ENCODE measurements at regions not wholly inside any gene's neighbourhood (a gene's known extent, or its start where the extent isn't known, plus 50 kb on each side); places are given as distances from the start of the nearest gene placed in this dataset.
A peak's percentile ranks its signal among the peaks of the same experiment; 100 is the strongest.

DNA sequence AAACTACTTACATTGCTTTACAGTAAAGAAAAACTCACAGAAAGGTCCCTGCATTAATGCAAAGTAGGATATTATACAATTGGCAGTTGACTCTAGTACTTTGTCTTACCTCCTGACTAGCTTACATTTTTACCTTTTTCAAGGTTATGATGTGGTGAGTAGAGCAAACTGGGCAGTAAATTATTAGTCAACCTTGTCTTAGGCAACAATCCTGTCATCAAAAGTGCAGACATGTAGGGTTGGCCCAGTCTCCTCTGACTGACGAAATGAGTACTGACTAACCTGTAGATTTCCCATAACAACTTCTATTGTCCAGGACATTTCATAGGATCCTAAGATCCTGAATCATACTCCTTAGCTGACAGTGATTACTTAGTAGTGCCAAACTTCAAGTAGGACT lies 142.0 kb upstream of the NUDT6 start:
- no peaks in the 10 kb centered on the region for H3K9me3 ChIP-seq
- peaks cover 20% of the 10 kb centered on the region for H3K4me1 ChIP-seq
- peak; percentile 11 to 68 for DNase-seq (ENCODE audit: low read depth in 1 of 2, low spot score in 1 of 2)
- peak; percentile 86 to 100 for ATAC-seq
- ChIA-PET CTCF (no interaction called here), POLR2A (no interaction called here)
- no peak for FAIRE-seq
- WGBS (ENCODE audit: missing lambda C conversion rate): 21% methylated on average over 1 of the region's 1 CpG
- no peak overlapping the region for H3K4me3 ChIP-seq
- no peak for TF ChIP-seq EHF (CRISPR knock-in tag; IDR thresholded peaks at IDR 0.05)
- no peak for TF ChIP-seq RFX5 (IDR thresholded peaks at IDR 0.05)
- peak; percentile 57 to 65; a peak in 2 of 4 replicates for TF ChIP-seq CEBPB (IDR thresholded peaks at IDR 0.05)
- TF ChIP-seq JUNB (IDR thresholded peaks at IDR 0.05): peak; percentile 62; the same call in 1 of the 2 replicates
- no peak for TF ChIP-seq POLR2AphosphoS2 (conservative IDR thresholded peaks at IDR 0.05; ENCODE audit: low read length)
- no peak for TF ChIP-seq ZFP36 (IDR thresholded peaks at IDR 0.05; ENCODE audit: borderline replicate concordance, partially characterized antibody)
- no peak for TF ChIP-seq FOSB (CRISPR knock-in tag; IDR thresholded peaks at IDR 0.05)
- no peak for TF ChIP-seq HOXA7 (CRISPR knock-in tag; IDR thresholded peaks at IDR 0.05)
- TF ChIP-seq, protein P1, sequence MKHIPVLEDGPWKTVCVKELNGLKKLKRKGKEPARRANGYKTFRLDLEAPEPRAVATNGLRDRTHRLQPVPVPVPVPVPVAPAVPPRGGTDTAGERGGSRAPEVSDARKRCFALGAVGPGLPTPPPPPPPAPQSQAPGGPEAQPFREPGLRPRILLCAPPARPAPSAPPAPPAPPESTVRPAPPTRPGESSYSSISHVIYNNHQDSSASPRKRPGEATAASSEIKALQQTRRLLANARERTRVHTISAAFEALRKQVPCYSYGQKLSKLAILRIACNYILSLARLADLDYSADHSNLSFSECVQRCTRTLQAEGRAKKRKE (CRISPR knock-in tag; IDR thresholded peaks at IDR 0.05; ENCODE audit: low read depth): no peak
- TF ChIP-seq NPAS2 (CRISPR knock-in tag; IDR thresholded peaks at IDR 0.05; ENCODE audit: borderline replicate concordance): no peak
- 0 out of 2 replicates have a peak, but pooled peaks have one; percentile 17 for TF ChIP-seq FOSL2 (IDR thresholded peaks at IDR 0.05)
- TF ChIP-seq FOSL2 (CRISPR knock-in tag; IDR thresholded peaks at IDR 0.05): peak; percentile 54
- TF ChIP-seq RNF2 (IDR thresholded peaks at IDR 0.05; ENCODE audit: borderline replicate concordance, low read depth): no peak
- TF ChIP-seq, protein P2, sequence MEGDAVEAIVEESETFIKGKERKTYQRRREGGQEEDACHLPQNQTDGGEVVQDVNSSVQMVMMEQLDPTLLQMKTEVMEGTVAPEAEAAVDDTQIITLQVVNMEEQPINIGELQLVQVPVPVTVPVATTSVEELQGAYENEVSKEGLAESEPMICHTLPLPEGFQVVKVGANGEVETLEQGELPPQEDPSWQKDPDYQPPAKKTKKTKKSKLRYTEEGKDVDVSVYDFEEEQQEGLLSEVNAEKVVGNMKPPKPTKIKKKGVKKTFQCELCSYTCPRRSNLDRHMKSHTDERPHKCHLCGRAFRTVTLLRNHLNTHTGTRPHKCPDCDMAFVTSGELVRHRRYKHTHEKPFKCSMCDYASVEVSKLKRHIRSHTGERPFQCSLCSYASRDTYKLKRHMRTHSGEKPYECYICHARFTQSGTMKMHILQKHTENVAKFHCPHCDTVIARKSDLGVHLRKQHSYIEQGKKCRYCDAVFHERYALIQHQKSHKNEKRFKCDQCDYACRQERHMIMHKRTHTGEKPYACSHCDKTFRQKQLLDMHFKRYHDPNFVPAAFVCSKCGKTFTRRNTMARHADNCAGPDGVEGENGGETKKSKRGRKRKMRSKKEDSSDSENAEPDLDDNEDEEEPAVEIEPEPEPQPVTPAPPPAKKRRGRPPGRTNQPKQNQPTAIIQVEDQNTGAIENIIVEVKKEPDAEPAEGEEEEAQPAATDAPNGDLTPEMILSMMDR (IDR thresholded peaks at IDR 0.05): no peak
- TF ChIP-seq EP300 (IDR thresholded peaks at IDR 0.05): peak; percentile 10 to 50; a peak in 1 of 5 replicates
- TF ChIP-seq, protein P3, sequence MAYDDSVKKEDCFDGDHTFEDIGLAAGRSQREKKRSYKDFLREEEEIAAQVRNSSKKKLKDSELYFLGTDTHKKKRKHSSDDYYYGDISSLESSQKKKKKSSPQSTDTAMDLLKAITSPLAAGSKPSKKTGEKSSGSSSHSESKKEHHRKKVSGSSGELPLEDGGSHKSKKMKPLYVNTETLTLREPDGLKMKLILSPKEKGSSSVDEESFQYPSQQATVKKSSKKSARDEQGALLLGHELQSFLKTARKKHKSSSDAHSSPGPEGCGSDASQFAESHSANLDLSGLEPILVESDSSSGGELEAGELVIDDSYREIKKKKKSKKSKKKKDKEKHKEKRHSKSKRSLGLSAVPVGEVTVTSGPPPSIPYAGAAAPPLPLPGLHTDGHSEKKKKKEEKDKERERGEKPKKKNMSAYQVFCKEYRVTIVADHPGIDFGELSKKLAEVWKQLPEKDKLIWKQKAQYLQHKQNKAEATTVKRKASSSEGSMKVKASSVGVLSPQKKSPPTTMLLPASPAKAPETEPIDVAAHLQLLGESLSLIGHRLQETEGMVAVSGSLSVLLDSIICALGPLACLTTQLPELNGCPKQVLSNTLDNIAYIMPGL (CRISPR knock-in tag; IDR thresholded peaks at IDR 0.05; ENCODE audit: borderline replicate concordance): no peak
- no peak for TF ChIP-seq ZC3H11A (IDR thresholded peaks at IDR 0.05)
- no peak for TF ChIP-seq MYC (IDR thresholded peaks at IDR 0.05; ENCODE audit: borderline replicate concordance, low read length)
- 0 out of 2 replicates have a peak, but pooled peaks have one; percentile 11 for TF ChIP-seq GATA3 (IDR thresholded peaks at IDR 0.05; ENCODE audit: borderline replicate concordance)
- TF ChIP-seq, protein P4, sequence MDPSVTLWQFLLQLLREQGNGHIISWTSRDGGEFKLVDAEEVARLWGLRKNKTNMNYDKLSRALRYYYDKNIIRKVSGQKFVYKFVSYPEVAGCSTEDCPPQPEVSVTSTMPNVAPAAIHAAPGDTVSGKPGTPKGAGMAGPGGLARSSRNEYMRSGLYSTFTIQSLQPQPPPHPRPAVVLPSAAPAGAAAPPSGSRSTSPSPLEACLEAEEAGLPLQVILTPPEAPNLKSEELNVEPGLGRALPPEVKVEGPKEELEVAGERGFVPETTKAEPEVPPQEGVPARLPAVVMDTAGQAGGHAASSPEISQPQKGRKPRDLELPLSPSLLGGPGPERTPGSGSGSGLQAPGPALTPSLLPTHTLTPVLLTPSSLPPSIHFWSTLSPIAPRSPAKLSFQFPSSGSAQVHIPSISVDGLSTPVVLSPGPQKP (IDR thresholded peaks at IDR 0.05; ENCODE audit: low read depth, low read length): no peak
- H3K4me2 ChIP-seq: peak overlapping the region; percentile 54
- peak overlapping the region; percentile 50 to 66; a peak in 5 of 6 replicates for H3K27ac ChIP-seq

DNA sequence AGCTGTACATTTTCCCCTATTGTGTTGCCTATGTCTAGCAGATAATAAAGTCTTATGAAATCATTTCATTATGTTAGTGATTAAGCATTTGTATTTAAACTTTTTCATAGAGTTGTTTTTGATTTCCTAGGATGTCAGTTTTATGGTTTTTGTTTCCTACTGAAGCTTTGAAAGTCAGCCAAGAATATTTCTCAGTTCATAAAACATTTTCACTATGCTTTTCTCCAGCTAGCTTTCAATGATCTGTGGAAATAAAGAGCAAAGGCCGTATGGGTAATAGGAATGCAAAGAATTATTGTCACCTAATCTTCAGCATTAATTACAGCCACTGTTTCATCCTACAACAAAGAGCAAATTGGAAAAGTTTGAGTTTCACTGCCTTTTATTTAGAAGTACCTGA lies 145.7 kb upstream of the NUDT6 start:
- FAIRE-seq (no peak), DNase-seq (ENCODE audit: low read depth in 1 of 2, low spot score in 1 of 2) (no peak), ATAC-seq (no peak)
- no peak overlapping the region for H3K4me3 ChIP-seq
- ChIA-PET POLR2A (no interaction called here), CTCF (interaction anchor here (1.0 to 1.5 kb wide), 2 partner anchors 29 to 35 kb away, joined by 3 to 4 read pairs; no protein-coding TSS in a partner anchor)
- TF ChIP-seq HOXB13 (CRISPR knock-in tag; IDR thresholded peaks at IDR 0.05; ENCODE audit: low read depth) (no peak), MAZ (IDR thresholded peaks at IDR 0.05; ENCODE audit: borderline replicate concordance, low read depth, low read length) (no peak), EHF (CRISPR knock-in tag; IDR thresholded peaks at IDR 0.05) (no peak), CEBPB (IDR thresholded peaks at IDR 0.05) (no peak), CBX2 (IDR thresholded peaks at IDR 0.05; ENCODE audit: borderline replicate concordance, low read depth) (no peak), MAFK (IDR thresholded peaks at IDR 0.05; ENCODE audit: partially characterized antibody) (no peak), HEYL (CRISPR knock-in tag; IDR thresholded peaks at IDR 0.05) (no peak), PHF8 (IDR thresholded peaks at IDR 0.05; ENCODE audit: borderline replicate concordance, low read depth) (no peak), CBX8 (IDR thresholded peaks at IDR 0.05) (no peak), NPAS2 (CRISPR knock-in tag; IDR thresholded peaks at IDR 0.05; ENCODE audit: borderline replicate concordance) (no peak)
- TF ChIP-seq, protein P5, sequence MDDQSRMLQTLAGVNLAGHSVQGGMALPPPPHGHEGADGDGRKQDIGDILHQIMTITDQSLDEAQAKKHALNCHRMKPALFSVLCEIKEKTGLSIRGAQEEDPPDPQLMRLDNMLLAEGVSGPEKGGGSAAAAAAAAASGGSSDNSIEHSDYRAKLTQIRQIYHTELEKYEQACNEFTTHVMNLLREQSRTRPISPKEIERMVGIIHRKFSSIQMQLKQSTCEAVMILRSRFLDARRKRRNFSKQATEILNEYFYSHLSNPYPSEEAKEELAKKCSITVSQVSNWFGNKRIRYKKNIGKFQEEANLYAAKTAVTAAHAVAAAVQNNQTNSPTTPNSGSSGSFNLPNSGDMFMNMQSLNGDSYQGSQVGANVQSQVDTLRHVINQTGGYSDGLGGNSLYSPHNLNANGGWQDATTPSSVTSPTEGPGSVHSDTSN (IDR thresholded peaks at IDR 0.05): no peak
- TF ChIP-seq, protein P6, sequence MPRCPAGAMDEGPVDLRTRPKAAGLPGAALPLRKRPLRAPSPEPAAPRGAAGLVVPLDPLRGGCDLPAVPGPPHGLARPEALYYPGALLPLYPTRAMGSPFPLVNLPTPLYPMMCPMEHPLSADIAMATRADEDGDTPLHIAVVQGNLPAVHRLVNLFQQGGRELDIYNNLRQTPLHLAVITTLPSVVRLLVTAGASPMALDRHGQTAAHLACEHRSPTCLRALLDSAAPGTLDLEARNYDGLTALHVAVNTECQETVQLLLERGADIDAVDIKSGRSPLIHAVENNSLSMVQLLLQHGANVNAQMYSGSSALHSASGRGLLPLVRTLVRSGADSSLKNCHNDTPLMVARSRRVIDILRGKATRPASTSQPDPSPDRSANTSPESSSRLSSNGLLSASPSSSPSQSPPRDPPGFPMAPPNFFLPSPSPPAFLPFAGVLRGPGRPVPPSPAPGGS (IDR thresholded peaks at IDR 0.05): no peak
- H3K4me1 ChIP-seq: peaks cover 20% of the 10 kb centered on the region
- WGBS (ENCODE audit: missing lambda C conversion rate): 87% methylated on average over 1 of the region's 1 CpG
- H3K27ac ChIP-seq: no peak overlapping the region
- H3K9me3 ChIP-seq: no peaks in the 10 kb centered on the region
- H3K4me2 ChIP-seq: no peak overlapping the region
